GM10266 (cell line): ENCODE measurements at regions not wholly inside any gene's neighbourhood (a gene's known extent, or its start where the extent isn't known, plus 50 kb on each side); places are given as distances from the start of the nearest gene placed in this dataset.

Experiments
- DNase-seq: peaks from one replicate; pipeline ENCODE4 v3.0.0; 2012; ENCODE audit errors: extremely low spot score
- TF ChIP-seq, protein P1 (sequence below): IDR thresholded peaks from 2 replicates; pipeline ENCODE4 v1.5.1; 2012; ENCODE audit warnings: mild to moderate bottlenecking, low read depth; ENCODE audit not compliant: control insufficient read depth, insufficient read depth; ENCODE audit errors: missing control alignments

DNA sequence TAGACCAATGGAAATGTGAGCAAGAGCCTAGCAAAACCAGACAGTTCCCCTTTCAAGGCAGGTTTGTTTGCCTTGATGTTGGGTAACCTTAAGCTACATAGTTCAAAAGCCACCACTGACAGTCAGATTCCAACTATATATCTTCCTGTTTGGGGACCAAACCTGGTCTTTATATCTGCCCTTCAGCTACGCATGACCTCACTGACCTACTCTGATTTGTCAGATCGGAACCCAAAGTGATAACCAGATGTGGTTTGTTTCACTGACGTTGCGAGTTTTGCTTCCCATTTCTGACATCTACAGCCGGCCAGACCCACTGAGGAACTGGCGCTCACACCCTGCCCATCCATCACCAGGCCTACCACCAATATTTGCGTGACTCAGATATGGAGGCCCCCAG is 361.1 kb upstream of the CHRM3 start:
- TF ChIP-seq, protein P1, sequence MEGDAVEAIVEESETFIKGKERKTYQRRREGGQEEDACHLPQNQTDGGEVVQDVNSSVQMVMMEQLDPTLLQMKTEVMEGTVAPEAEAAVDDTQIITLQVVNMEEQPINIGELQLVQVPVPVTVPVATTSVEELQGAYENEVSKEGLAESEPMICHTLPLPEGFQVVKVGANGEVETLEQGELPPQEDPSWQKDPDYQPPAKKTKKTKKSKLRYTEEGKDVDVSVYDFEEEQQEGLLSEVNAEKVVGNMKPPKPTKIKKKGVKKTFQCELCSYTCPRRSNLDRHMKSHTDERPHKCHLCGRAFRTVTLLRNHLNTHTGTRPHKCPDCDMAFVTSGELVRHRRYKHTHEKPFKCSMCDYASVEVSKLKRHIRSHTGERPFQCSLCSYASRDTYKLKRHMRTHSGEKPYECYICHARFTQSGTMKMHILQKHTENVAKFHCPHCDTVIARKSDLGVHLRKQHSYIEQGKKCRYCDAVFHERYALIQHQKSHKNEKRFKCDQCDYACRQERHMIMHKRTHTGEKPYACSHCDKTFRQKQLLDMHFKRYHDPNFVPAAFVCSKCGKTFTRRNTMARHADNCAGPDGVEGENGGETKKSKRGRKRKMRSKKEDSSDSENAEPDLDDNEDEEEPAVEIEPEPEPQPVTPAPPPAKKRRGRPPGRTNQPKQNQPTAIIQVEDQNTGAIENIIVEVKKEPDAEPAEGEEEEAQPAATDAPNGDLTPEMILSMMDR: no peak
- no peak for DNase-seq

DNA sequence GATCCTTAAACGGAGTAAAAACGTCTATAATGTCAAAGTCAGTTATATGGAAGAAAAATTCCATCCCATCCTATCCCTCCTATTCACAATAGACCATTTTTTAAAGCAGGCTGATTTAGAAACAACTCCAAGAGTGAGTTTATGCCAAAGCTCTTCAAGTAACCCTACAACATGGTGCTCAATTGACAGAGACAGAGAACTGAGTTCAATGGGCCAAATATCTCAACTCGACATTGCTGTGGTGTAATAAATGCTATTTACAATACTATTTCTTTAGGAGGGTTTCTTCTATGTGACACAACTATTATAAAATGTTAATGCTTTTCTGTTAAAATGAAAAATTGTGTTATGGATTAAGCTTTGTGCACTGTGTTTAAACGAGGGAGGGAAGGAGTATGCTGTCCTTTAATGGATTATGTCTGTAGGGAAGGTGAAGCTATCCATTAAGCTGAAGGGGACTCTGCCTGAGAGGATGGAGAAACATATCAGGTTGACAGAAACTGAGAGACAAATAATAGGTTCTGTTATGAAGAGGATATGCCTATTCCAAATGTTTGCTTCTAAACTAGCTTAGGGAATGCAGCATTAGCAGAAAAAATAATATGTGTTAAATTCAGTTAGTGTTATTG is 362.5 kb upstream of the CHRM3 start:
- TF ChIP-seq, protein P1: no peak
- no peak for DNase-seq

DNA sequence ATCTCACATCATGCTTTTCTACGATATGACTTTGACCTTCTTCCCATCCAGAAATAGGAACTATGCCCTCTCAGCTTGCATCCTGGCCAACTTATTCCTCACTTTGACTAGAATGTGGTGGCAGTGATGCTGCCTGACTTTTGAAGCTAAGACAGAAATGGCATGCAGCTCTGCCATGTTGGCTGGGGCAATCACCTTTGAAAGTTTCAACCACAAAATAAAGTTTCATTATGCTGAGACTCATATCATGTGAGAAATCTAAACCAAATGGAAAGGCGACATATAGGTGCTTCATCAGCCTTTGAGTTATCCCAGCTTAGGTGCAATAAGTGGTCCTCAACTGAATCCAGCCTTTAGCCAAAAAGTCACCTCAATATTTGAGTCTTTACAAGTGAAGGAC is 370.0 kb upstream of the CHRM3 start:
- no peak for DNase-seq
- TF ChIP-seq, protein P1: no peak

DNA sequence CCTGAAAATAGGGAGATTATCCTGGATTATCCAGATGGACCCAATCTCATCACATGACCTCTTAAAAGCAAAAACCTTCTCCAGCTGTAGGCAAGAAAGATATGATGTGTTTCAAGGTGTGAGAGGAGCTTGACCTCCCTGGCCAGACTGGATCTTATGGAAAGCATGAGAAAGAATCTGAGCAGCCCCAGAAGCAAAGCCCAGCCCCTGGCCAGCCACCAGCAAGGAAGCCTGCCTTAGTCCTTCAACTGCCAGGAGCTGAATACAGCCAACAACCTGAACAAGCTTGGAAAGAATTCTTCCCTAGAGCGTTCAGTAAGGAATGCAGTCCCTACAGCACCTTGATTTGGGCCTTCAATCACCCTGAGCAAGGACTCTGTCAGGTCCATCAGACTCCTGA is 375.0 kb upstream of the CHRM3 start:
- DNase-seq: no peak
- TF ChIP-seq, protein P1: no peak

DNA sequence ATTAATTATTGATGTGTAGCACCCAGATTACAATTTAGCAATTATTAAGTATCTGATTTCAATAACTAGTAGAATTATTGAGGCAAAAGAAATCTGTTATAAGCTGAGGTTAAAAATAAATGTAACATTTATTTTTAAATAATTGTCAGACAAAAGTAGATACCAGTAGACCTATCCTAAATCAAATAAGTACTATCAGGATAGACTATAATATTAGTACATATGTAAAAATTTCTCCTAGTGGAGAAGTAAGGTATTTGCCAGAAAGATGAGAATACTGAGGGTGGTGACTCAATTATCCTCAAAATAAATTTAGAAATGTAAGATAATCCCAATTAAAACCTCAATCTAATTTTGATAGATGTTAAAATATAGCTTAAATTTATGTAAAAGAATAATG is 377.8 kb upstream of the CHRM3 start:
- DNase-seq: no peak
- TF ChIP-seq, protein P1: no peak

DNA sequence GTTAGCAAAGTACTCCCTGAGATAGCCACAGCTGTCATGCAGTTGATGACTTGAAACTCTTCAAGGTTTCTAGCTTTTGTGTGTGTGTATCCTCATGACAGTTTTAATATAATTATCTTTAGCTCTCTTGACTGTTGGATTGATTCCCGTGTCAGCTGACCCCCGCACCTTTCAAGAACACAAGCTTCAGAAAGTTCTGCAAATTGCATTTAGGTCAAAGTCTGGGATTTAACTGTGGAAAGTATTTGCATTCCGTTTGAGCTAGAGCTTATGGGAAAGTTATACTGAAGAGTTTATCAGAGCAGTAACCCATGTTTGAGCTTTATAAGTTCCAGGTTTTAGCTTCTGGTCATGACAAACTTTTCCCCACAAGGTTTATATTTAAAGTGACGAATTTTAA is 380.1 kb upstream of the CHRM3 start:
- no peak for DNase-seq
- TF ChIP-seq, protein P1: no peak

DNA sequence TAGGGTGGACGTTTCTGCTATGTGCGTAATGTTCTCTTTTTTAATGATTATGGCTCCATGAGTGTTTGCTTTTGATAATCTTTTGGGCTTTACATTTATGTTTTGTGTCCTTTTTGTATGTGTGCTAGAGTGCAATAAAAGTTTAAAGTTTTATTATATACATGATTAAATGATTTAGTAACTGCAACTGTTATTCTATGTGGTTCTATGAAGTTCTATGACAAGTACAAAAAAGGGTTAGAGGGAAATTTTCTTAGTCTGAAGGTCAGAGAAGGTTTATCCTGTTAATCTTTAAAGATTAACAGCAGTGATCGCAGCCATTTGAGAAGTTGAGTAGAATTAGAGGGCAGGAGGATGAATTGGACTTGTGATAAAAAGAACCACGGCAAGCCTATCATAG is 386.4 kb upstream of the CHRM3 start:
- no peak for DNase-seq
- TF ChIP-seq, protein P1: no peak
